Osteocyte (in vitro differentiated cells): ENCODE measurements at regions not wholly inside any gene's neighbourhood (a gene's known extent, or its start where the extent isn't known, plus 50 kb on each side); places are given as distances from the start of the nearest gene placed in this dataset.

Source experiments
- DNase-seq: peaks from one replicate; pipeline ENCODE4 v3.0.0; 2021; ENCODE audit warnings: mixed read lengths; ENCODE audit not compliant: unreplicated experiment; ENCODE audit errors: extremely low spot score
- H3K27ac Mint-ChIP-seq: one replicate; pipeline ENCODE4 v1.8.0; 2021; ENCODE audit warnings: mild to moderate bottlenecking, mixed read lengths; ENCODE audit not compliant: unreplicated experiment
- H3K27me3 Mint-ChIP-seq: one replicate; pipeline ENCODE4 v1.8.0; 2021; ENCODE audit warnings: mixed read lengths; ENCODE audit not compliant: unreplicated experiment
- H3K36me3 Mint-ChIP-seq: one replicate; pipeline ENCODE4 v1.8.0; 2021; ENCODE audit warnings: mixed read lengths; ENCODE audit not compliant: unreplicated experiment
- H3K4me1 Mint-ChIP-seq: one replicate; pipeline ENCODE4 v1.8.0; 2021; ENCODE audit warnings: mixed read lengths; ENCODE audit not compliant: unreplicated experiment
- H3K4me3 Mint-ChIP-seq: one replicate; pipeline ENCODE4 v1.8.0; 2021; ENCODE audit warnings: mild to moderate bottlenecking, moderate library complexity, mixed read lengths; ENCODE audit not compliant: unreplicated experiment
- H3K9me3 Mint-ChIP-seq: one replicate; pipeline ENCODE4 v1.8.0; 2021; ENCODE audit warnings: mixed read lengths; ENCODE audit not compliant: unreplicated experiment
- CTCF ChIP-seq: fragments of 200-600 bp; sonication (generic); IDR thresholded peaks from 2 replicates; pipeline ENCODE4 v1.5.0; 2021; ENCODE audit warnings: antibody characterized with exemption, mild to moderate bottlenecking, moderate library complexity

- DNase-seq = no peak
- Mint-ChIP-seq H3K27me3 (no peaks in the 10 kb centered on the region), H3K9me3 (peaks cover 8% of the 10 kb centered on the region), H3K4me1 (peaks cover 14% of the 10 kb centered on the region), H3K27ac (no peak overlapping the region), H3K36me3 (no peaks in the 10 kb centered on the region), H3K4me3 (no peak overlapping the region)
- TF ChIP-seq CTCF = no peak
Observed at GRCh38 chr2:12504443-12504842, 212.3 kb upstream of the TRIB2 start.

DNA sequence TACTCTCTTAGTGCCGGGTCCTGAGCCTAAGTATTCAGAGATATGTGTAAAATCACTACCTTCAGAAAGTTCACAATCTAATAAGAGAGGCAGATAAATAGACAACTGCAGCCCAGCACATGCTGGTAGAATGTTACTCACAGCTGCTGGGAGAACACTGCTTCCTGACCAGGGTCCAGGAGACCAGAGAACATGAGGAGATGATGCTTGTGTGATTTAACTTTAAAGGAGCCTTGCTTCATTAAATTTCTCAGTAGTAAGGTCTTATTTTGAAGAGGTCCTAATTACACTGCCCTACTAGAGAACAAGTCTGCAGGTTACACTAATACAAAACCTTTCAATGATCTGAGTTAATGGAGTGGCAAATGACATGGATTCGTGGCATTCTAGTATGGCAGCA, 209.9 kb upstream of the TRIB2 start:
- no peak for TF ChIP-seq CTCF
- H3K27ac Mint-ChIP-seq = no peak overlapping the region
- DNase-seq = no peak
- H3K36me3 Mint-ChIP-seq = no peaks in the 10 kb centered on the region
- peaks cover 18% of the 10 kb centered on the region for H3K9me3 Mint-ChIP-seq
- peaks cover 14% of the 10 kb centered on the region for H3K4me1 Mint-ChIP-seq
- no peaks in the 10 kb centered on the region for H3K27me3 Mint-ChIP-seq
- H3K4me3 Mint-ChIP-seq = no peak overlapping the region

GRCh38 chr2:12507295-12507694, 209.4 kb upstream of the TRIB2 start:
- no peak for DNase-seq
- no peaks in the 10 kb centered on the region for H3K27me3 Mint-ChIP-seq

DNA sequence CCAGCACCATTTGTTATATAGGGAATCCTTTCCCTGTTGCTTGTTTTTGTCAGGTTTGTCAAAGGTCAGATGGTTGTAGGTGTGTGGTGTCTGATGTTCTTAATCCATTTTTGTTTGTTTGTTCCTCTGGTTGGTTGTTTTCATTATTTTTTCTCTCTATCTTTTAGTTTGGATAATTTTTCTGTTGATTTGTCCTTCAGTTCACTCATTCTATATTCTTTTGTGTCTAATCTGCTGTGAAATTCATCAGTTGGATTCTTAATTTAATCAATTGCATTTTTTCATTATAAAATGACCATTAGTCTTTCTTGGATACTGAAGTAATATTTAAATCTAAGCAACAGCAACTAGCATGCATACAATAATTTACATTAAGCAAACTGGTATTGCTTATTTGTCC, 206.7 kb upstream of the TRIB2 start:
- Mint-ChIP-seq H3K4me1 (peaks cover 7% of the 10 kb centered on the region), H3K36me3 (no peaks in the 10 kb centered on the region), H3K27me3 (no peaks in the 10 kb centered on the region), H3K9me3 (peaks cover 14% of the 10 kb centered on the region), H3K27ac (no peak overlapping the region), H3K4me3 (no peak overlapping the region)
- TF ChIP-seq CTCF = no peak
- DNase-seq = no peak

More at GRCh38 chr2:12507295-12507694, 209.4 kb upstream of the TRIB2 start:
- Mint-ChIP-seq H3K27ac (no peak overlapping the region), H3K4me3 (no peak overlapping the region), H3K4me1 (peaks cover 14% of the 10 kb centered on the region), H3K36me3 (no peaks in the 10 kb centered on the region), H3K9me3 (peaks cover 18% of the 10 kb centered on the region)
- no peak for TF ChIP-seq CTCF

- no peak overlapping the region for H3K4me3 Mint-ChIP-seq
- no peaks in the 10 kb centered on the region for H3K27me3 Mint-ChIP-seq
- peaks cover 12% of the 10 kb centered on the region for H3K9me3 Mint-ChIP-seq
- no peaks in the 10 kb centered on the region for H3K36me3 Mint-ChIP-seq
- no peak overlapping the region for H3K27ac Mint-ChIP-seq
- TF ChIP-seq CTCF = no peak
- DNase-seq = no peak
- H3K4me1 Mint-ChIP-seq = peaks cover 21% of the 10 kb centered on the region
Observed at GRCh38 chr2:12513339-12513738, 203.4 kb upstream of the TRIB2 start.
